SU-DHL-6 (cell line): ENCODE measurements at regions not wholly inside any gene's neighbourhood (a gene's known extent, or its start where the extent isn't known, plus 50 kb on each side); places are given as distances from the start of the nearest gene placed in this dataset.

Experiments used
- H2AFZ ChIP-seq: fragments of 200-600 bp; sonication (generic); 2 replicates; pipeline ENCODE4 v1.6.1; 2014; ENCODE audit warnings: low read depth, mild to moderate bottlenecking, moderate library complexity, mixed read lengths, antibody characterized with exemption, low read length; ENCODE audit not compliant: severe bottlenecking
- H3F3A ChIP-seq: fragments of 200-600 bp; shearing (Covaris generic); 2 replicates; pipeline ENCODE4 v1.6.0; 2016; ENCODE audit warnings: antibody characterized with exemption, mild to moderate bottlenecking; ENCODE audit not compliant: insufficient read depth
- H3K27ac ChIP-seq: fragments of 200-600 bp; sonication (generic); 2 replicates; pipeline ENCODE4 v1.5.1; 2016; ENCODE audit warnings: low read depth, mild to moderate bottlenecking, low read length, moderate library complexity, mixed read lengths
- H3K27me3 ChIP-seq: fragments of 200-600 bp; sonication (generic), shearing (Covaris generic); 2 replicates; pipeline ENCODE4 v1.6.0; 2014; ENCODE audit warnings: mild to moderate bottlenecking, low read length
- H3K36me3 ChIP-seq: fragments of 200-600 bp; sonication (generic); 2 replicates; pipeline ENCODE4 v1.6.1; 2014; ENCODE audit warnings: mild to moderate bottlenecking, low read length, mixed read lengths
- H3K4me2 ChIP-seq: fragments of 300-600, 200-600 bp; shearing (Covaris generic), sonication (generic); 2 replicates; pipeline ENCODE4 v1.6.0; 2014; ENCODE audit warnings: low read length, low read depth, mild to moderate bottlenecking; ENCODE audit not compliant: poor library complexity, severe bottlenecking
- H3K4me3 ChIP-seq: fragments of 200-600 bp; sonication (generic); 2 replicates; pipeline ENCODE4 v1.5.1; 2014; ENCODE audit warnings: antibody characterized with exemption, low read length, mild to moderate bottlenecking, mixed read lengths; ENCODE audit not compliant: insufficient read depth, poor library complexity, severe bottlenecking
- H3K79me2 ChIP-seq: fragments of 200-600 bp; sonication (generic); 2 replicates; pipeline ENCODE4 v1.6.1; 2014; ENCODE audit warnings: mild to moderate bottlenecking, low read length, moderate library complexity; ENCODE audit not compliant: insufficient read depth
- H3K9ac ChIP-seq: fragments of 200-600 bp; sonication (generic); 2 replicates; pipeline ENCODE4 v1.7.0; 2014; ENCODE audit warnings: mild to moderate bottlenecking, low read length
- H3K9me2 ChIP-seq: fragments of 200-600 bp; sonication (generic); replicated peaks from 2 replicates; pipeline ENCODE4 v1.6.1; 2014; ENCODE audit warnings: low read length; ENCODE audit not compliant: insufficient read depth
- H3K9me3 ChIP-seq: fragments of 200-600 bp; sonication (generic); 2 replicates; pipeline ENCODE4 v1.6.1; 2014; ENCODE audit warnings: low read length, mixed read lengths; ENCODE audit not compliant: insufficient read depth
- H4K20me1 ChIP-seq: fragments of 200-600 bp; sonication (generic); 2 replicates; pipeline ENCODE4 v1.6.1; 2014; ENCODE audit warnings: low read depth, mild to moderate bottlenecking, antibody characterized with exemption, low read length, moderate library complexity, mixed read lengths
- CTCF ChIP-seq: fragments of 200-600 bp; sonication (generic); IDR thresholded peaks from one replicate; pipeline ENCODE4 v1.5.1; 2017; ENCODE audit warnings: antibody characterized with exemption, mild to moderate bottlenecking, low read length, moderate library complexity; ENCODE audit not compliant: insufficient read depth, poor library complexity, severe bottlenecking
- EZH2phosphoT487 ChIP-seq: fragments of 200-600 bp; sonication (generic), shearing (Covaris generic); conservative IDR thresholded peaks from 2 replicates; pipeline ENCODE4 v1.6.1; 2018; ENCODE audit warnings: mild to moderate bottlenecking, antibody characterized with exemption, low read length, moderate library complexity, mixed read lengths

DNA sequence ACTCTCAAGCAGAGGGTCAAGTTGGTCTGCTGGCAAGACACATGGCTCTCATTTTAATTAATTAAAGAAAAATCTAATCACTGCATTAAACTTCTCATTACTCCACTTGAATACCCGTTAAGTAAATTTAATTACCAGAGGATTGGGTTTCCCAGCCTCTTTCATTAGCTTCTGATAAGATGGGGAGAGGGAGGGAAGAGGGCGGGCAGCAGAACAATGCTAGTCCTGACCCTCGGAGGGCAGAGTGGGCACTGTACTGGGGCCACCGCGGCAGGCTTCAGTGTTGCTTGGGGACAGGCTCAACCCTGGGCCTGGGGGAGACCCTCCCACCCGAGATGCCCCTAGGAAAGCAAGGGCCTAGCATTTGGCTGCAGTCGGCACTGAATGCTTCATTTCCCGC lies 55.6 kb upstream of the LINGO1 start:
- Histone ChIP-seq H3K79me2 (no peaks in the 10 kb centered on the region), H3K4me3 (no peak overlapping the region), H2AFZ (no peak overlapping the region), H3K9me3 (no peaks in the 10 kb centered on the region), H3K9ac (no peak overlapping the region), H4K20me1 (no peaks in the 10 kb centered on the region), H3K9me2 (no peaks in the 10 kb centered on the region), H3K4me2 (no peak overlapping the region), H3K27me3 (no peaks in the 10 kb centered on the region), H3K36me3 (no peaks in the 10 kb centered on the region), H3F3A (no peaks in the 10 kb centered on the region), H3K27ac (no peak overlapping the region)
- TF ChIP-seq CTCF (no peak), EZH2phosphoT487 (no peak)

DNA sequence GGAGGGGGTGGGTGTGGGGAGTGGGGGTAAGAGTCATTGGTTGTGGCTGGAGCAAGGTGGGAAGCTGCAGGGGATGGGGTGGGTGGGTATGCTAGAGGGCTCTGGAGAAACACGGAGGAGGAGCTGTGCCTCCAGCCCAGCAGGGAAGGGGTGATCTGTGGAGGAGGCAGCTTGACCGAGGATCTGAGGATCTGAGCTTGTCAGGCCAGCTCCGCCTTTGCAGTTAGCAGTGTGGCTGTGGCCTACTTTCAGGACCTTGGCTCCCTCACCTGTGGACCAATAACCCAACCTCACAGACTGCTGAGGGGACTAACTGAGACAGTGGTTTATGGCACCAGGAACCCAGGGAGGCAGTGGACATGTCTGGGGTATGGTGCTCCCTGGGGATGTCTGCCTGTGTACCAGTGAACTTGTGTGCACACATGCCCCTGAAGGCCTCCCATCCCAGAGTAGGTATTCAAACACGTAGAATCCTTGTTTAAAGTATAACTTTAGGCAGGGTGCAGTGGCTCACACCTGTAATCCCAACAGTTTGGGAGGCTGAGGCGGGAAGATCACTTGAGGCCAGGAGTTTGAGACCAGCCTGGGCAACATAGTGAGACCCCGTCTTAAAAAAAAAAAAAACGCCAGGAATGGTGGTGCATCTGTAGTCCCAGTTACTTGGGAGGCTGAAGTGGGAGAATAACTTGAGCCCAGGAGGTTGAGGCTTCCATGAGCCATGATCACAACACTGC lies 52.5 kb upstream of the LINGO1 start:
- H3K36me3 ChIP-seq: no peaks in the 10 kb centered on the region
- no peaks in the 10 kb centered on the region for H3K79me2 ChIP-seq
- no peaks in the 10 kb centered on the region for H3F3A ChIP-seq
- no peak overlapping the region for H3K4me2 ChIP-seq
- TF ChIP-seq CTCF: no peak
- no peak for TF ChIP-seq EZH2phosphoT487
- H3K27me3 ChIP-seq: no peaks in the 10 kb centered on the region
- no peaks in the 10 kb centered on the region for H3K9me3 ChIP-seq
- no peak overlapping the region for H2AFZ ChIP-seq
- H4K20me1 ChIP-seq: no peaks in the 10 kb centered on the region
- no peak overlapping the region for H3K4me3 ChIP-seq
- no peak overlapping the region for H3K9ac ChIP-seq
- no peak overlapping the region for H3K27ac ChIP-seq
- H3K9me2 ChIP-seq: no peaks in the 10 kb centered on the region

DNA sequence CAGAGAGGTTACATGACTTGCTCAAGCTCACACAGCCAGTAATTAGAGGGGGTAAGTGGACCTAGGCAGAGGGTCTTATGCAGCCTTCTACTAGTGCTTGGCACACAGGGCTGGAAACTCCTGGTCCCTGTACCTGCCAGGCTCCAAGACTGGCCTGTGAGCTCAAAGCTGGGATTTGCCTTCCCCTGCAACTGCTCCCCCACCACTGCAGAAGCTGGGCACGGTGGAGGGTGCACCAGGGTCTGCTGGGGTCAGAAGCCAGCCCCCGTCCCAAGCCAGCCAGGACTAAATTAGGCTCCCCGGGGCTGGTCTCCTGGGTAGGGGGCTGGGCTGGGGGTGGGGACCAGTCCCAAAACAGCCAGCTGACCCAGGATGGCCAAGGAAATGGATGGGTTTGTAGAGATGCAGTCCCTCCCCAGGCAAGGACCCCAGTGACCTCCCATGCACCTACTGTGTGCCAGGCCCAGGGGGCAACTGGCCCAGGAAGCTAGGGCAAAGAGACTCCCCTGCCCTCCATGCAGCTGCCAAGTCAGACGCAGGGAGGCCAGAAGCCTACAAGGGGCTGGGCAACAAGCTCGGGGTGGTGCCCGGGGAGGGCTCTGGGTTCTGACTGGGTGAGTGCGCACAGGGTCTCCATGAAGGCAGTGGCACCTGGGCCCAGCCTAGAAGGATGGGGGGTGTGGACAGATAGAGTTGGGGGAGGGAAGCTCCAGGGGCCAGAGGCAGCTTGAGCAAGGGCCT lies 51.8 kb upstream of the LINGO1 start:
- H3K27ac ChIP-seq: no peak overlapping the region
- no peak overlapping the region for H3K4me2 ChIP-seq
- H3K79me2 ChIP-seq: no peaks in the 10 kb centered on the region
- H3K9ac ChIP-seq: no peak overlapping the region
- no peaks in the 10 kb centered on the region for H3K9me2 ChIP-seq
- H3F3A ChIP-seq: no peaks in the 10 kb centered on the region
- TF ChIP-seq CTCF: no peak
- TF ChIP-seq EZH2phosphoT487: no peak
- H3K9me3 ChIP-seq: no peaks in the 10 kb centered on the region
- H3K36me3 ChIP-seq: no peaks in the 10 kb centered on the region
- H2AFZ ChIP-seq: no peak overlapping the region
- no peaks in the 10 kb centered on the region for H4K20me1 ChIP-seq
- H3K27me3 ChIP-seq: no peaks in the 10 kb centered on the region
- H3K4me3 ChIP-seq: no peak overlapping the region
